ENCODE measurements at regions not wholly inside any gene's neighbourhood (a gene's known extent, or its start where the extent isn't known, plus 50 kb on each side); places are given as distances from the start of the nearest gene placed in this dataset.

GRCh38 chr5:85069659-85070640 is 685.3 kb upstream of the EDIL3 start:
- TF ChIP-seq CTCF (conservative IDR thresholded peaks at IDR 0.05; ENCODE audit: low read length) (no peak), EZH2phosphoT487 (IDR thresholded peaks at IDR 0.05; ENCODE audit: borderline replicate concordance) (no peak)

Measured in Loucy (cell line).